ENCODE measurements at regions not wholly inside any gene's neighbourhood (a gene's known extent, or its start where the extent isn't known, plus 50 kb on each side); places are given as distances from the start of the nearest gene placed in this dataset.
"Not testable (repeated sequence)": the region's sequence is repeated elsewhere in the genome, so short reads cannot be mapped to it uniquely, and the experiment has no call there.

GRCh38 chr4:14902342-14902741 lies 99.9 kb upstream of the CPEB2 start:
- DNase-seq: no peak

- no peak for DNase-seq
Observed at GRCh38 chr4:14903321-14903720, 99.0 kb upstream of the CPEB2 start.

- DNase-seq: no peak
Observed at GRCh38 chr4:14906805-14907204, 95.5 kb upstream of the CPEB2 start.

- no peak for DNase-seq
Observed at GRCh38 chr4:14908635-14909034, 93.6 kb upstream of the CPEB2 start.

GRCh38 chr4:14910411-14910810 lies 91.9 kb upstream of the CPEB2 start:
- DNase-seq: no peak

GRCh38 chr4:14912426-14912825 lies 89.9 kb upstream of the CPEB2 start:
- no peak for DNase-seq

GRCh38 chr4:14915018-14915417 lies 87.3 kb upstream of the CPEB2 start:
- no peak for DNase-seq

- DNase-seq: no peak
Observed at GRCh38 chr4:14916554-14917297, 85.6 kb upstream of the CPEB2 start.

GRCh38 chr4:14917298-14917633 lies 85.0 kb upstream of the CPEB2 start:
- DNase-seq: no peak

GRCh38 chr4:14918336-14918735 lies 83.9 kb upstream of the CPEB2 start:
- no peak for DNase-seq

GRCh38 chr4:14919785-14920184 lies 82.5 kb upstream of the CPEB2 start:
- DNase-seq: no peak

- DNase-seq: no peak
Observed at GRCh38 chr4:14920237-14920636, 82.0 kb upstream of the CPEB2 start.

GRCh38 chr4:14920759-14921320 lies 81.4 kb upstream of the CPEB2 start:
- no peak for DNase-seq

- DNase-seq: not testable (repeated sequence)
Observed at GRCh38 chr4:14921781-14922180, 80.5 kb upstream of the CPEB2 start.

GRCh38 chr4:14924076-14924811 lies 78.0 kb upstream of the CPEB2 start:
- DNase-seq: no peak

GRCh38 chr4:14924812-14925344 lies 77.4 kb upstream of the CPEB2 start:
- DNase-seq: no peak

GRCh38 chr4:14925471-14925870 lies 76.8 kb upstream of the CPEB2 start:
- DNase-seq: no peak

GRCh38 chr4:14926368-14926767 lies 75.9 kb upstream of the CPEB2 start:
- DNase-seq: no peak

GRCh38 chr4:14928035-14928434 lies 74.2 kb upstream of the CPEB2 start:
- no peak for DNase-seq

GRCh38 chr4:14929669-14930068 lies 72.6 kb upstream of the CPEB2 start:
- DNase-seq: no peak

- DNase-seq: no peak
Observed at GRCh38 chr4:14934704-14935390, 67.4 kb upstream of the CPEB2 start.

- no peak for DNase-seq
Observed at GRCh38 chr4:14943749-14944148, 58.5 kb upstream of the CPEB2 start.

- no peak for DNase-seq
Observed at GRCh38 chr4:14952352-14952751, 49.9 kb upstream of the CPEB2 start.
